HL-60 (cell line): ENCODE measurements at regions not wholly inside any gene's neighbourhood (a gene's known extent, or its start where the extent isn't known, plus 50 kb on each side); places are given as distances from the start of the nearest gene placed in this dataset.

Source experiments
- GABPA ChIP-seq: IDR thresholded peaks from 2 replicates; pipeline ENCODE4 v1.6.1; 2012; ENCODE audit warnings: low read depth
- POLR2AphosphoS5 ChIP-seq: IDR thresholded peaks from 2 replicates; pipeline ENCODE4 v1.6.1; 2012; ENCODE audit warnings: low read depth
- SPI1 ChIP-seq: IDR thresholded peaks from 2 replicates; pipeline ENCODE4 v1.6.1; 2012; ENCODE audit warnings: low read depth, mild to moderate bottlenecking, borderline replicate concordance
- TF ChIP-seq, protein P1 (sequence below): IDR thresholded peaks from one replicate; pipeline ENCODE4 v1.5.1; 2011; ENCODE audit warnings: low read length, control low read depth, inconsistent platforms; ENCODE audit not compliant: insufficient read depth

GRCh38 chr21:16455978-16456377 lies 726.2 kb downstream of the USP25 start:
- TF ChIP-seq SPI1 (no peak), GABPA (no peak), POLR2AphosphoS5 (no peak)
- TF ChIP-seq, protein P1, sequence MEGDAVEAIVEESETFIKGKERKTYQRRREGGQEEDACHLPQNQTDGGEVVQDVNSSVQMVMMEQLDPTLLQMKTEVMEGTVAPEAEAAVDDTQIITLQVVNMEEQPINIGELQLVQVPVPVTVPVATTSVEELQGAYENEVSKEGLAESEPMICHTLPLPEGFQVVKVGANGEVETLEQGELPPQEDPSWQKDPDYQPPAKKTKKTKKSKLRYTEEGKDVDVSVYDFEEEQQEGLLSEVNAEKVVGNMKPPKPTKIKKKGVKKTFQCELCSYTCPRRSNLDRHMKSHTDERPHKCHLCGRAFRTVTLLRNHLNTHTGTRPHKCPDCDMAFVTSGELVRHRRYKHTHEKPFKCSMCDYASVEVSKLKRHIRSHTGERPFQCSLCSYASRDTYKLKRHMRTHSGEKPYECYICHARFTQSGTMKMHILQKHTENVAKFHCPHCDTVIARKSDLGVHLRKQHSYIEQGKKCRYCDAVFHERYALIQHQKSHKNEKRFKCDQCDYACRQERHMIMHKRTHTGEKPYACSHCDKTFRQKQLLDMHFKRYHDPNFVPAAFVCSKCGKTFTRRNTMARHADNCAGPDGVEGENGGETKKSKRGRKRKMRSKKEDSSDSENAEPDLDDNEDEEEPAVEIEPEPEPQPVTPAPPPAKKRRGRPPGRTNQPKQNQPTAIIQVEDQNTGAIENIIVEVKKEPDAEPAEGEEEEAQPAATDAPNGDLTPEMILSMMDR = no peak
